HG03558 (cell line): ENCODE measurements at regions not wholly inside any gene's neighbourhood (a gene's known extent, or its start where the extent isn't known, plus 50 kb on each side); places are given as distances from the start of the nearest gene placed in this dataset.
"Not testable (repeated sequence)": the region's sequence is repeated elsewhere in the genome, so short reads cannot be mapped to it uniquely, and the experiment has no call there.

Experiments
- ATAC-seq: cut with Tn5 transposase; IDR thresholded peaks from one replicate; pipeline ENCODE4 v1.9.1; 2021; ENCODE audit warnings: moderate number of reproducible peaks; ENCODE audit not compliant: unreplicated experiment; ENCODE audit errors: extremely low read depth

DNA sequence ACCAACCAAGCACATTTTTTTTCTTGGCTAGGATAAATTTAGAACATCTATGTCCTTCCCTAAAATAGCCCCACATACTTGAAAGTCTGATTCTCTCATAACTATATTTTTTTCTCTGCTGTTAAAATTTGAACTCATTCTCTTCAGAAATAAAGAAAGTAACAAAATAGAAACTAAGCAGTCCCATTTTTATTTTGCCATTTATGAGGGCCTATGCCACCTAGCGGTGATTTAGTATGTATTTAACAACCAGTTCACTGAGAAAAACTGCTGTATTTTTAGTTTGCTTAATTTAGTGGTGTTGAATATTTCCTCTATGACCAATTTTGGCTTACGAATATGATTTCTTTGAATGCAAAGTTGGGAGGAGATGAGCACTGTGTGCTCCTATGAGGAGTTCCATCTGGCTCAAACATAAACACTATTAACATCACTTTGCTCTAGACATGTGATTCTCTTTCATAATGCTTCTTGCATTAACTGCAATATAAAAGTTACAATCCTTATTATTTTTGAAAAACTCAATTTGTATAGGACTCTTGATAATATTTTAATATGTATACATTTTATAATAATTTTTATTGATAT, 116.6 kb downstream of the SYT15B start:
- ATAC-seq = not testable (repeated sequence)

DNA sequence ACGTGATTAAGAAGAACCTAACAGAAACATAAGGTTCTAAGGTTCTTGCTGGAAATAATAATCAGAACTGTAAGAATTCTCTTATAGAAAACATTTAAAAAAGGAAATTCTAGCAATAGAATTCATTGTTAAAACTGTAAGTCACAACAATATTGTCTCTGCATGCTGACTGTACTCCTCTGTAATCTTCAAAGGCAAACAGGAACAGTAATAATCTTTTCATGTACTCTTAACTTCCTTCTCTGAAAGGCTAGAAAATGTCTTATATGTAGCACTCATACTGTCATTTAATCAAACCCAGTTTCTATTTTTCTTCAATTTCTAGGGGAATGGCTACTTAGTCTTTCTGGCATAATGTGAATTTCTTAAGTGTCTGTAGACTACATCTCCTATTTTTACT, 103.5 kb upstream of the AGAP9 start:
- ATAC-seq = not testable (repeated sequence)

DNA sequence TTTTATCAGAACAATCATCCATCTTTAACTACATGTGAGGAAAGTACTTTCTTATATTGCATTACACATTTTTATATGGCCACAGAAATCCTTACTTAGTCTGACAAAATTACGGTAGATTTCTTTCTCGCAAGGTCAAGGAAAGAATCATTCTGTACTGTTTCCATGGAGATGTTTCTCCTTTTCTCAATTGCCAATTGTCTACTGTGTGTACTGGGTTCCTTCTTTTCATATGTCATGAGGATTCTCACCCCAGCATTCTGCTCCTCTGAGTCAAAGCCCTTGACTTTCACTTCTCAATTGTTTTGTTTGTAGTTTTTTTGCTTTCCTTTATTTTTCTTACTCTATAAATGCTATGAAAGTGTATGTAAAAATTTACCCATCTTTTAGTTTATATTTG, 99.3 kb upstream of the AGAP9 start:
- not testable (repeated sequence) for ATAC-seq

DNA sequence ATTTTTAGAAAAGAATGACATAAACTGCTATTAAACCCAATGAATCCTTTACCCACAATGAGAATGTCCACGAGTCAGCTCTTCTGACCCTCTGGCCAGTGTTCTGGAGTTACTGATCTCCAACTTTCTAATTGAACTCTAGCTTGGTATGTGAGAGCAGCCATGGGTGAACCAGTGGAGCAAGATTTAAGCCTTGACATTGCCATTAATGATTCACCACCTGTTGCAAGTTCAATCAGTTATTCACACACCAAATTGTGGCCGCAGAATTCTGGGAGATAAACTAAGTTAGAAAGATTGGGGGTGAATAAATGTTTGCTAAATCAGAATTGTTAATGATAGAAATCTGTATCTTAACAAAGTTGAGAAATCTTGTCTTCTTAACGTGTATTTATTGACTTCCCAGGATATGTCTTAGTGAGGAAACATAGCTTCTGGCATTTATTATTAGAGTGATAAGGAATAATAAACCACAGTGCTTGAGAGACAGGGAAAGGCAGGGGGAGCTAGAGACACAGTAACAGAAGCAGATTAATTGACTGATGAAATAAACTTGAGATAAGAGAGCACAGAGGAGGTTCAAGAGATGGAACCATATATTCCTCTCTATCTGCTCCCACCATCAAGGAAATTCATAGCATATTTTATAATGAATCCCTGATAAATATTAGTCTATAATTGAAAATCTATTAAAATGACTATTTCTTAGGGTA, 96.0 kb upstream of the AGAP9 start:
- ATAC-seq = not testable (repeated sequence)

DNA sequence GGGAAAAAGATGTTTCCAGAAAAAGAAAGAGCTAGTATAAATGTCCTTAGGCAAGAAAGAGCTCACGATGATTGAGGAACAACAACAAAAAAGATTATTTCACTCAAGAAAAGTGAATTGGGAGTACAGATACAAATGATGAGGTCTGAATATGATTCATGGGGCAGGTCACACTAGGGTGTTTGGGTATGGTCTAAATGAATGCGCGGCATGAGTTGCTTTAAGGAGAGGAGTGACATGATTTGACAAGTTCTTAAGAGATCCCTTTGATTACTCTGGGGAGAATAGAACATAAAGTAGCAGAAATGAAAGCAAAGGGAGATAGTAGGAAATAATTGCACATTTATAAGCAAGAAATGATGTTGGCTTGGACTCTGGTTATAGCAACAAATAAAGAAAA, 85.9 kb upstream of the AGAP9 start:
- ATAC-seq = not testable (repeated sequence)

DNA sequence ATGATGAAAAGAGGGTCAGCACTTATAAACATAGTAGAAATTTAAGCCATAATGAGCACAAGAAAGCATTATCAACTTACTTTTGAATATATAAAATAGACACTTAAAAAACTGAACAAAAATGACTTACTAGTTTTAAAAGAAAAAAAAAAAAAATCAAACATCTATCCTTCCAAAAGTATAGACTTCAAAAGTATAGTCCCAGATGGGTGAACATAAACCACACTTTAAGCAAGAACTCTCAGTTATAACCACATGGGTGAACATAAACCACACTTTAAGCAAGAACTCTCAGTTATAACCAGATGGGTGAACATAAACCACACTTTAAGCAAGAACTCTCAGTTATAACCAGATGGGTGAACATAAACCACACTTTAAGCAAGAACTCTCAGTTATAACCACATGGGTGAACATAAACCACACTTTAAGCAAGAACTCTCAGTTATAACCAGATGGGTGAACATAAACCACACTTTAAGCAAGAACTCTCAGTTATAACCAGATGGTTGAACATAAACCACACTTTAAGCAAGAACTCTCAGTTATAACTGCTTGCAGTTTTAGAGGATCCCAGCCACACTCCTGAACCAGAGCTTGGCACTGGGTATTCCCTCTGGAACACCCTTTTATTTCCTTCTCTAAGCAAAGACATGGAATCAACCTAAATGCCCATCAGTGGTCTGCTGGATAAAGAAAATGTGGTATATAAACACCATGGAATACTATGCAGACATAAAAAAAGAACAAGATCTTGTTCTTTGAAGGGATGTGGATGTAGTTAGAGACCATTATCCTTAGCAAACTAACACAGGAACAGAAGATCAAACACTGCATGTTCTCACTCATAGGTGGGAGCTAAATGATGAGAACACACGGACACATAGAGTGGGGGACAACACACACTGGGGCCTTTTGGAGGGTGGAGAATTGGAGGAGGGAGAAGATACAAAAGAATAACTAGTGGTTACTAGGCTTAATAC, 82.6 kb upstream of the AGAP9 start:
- ATAC-seq = not testable (repeated sequence)

DNA sequence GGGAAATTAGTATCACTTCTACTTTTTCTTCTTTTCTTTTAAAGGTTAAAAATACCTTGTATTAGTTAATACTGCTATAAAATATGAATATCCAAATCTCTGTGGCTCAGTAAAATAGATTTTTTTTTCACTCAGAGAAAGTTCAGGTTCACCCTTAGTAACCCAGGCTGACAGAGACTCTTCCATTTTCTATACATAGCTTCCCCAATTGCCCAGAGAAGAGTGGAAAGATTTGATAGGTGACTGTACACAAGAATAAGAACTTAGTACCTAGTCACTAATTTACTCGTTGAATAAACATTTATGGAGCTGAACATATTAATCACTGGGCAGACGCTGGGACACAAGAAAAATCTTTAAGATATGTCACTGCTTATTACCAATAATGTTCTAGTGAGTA, 77.2 kb upstream of the AGAP9 start:
- ATAC-seq = not testable (repeated sequence)

DNA sequence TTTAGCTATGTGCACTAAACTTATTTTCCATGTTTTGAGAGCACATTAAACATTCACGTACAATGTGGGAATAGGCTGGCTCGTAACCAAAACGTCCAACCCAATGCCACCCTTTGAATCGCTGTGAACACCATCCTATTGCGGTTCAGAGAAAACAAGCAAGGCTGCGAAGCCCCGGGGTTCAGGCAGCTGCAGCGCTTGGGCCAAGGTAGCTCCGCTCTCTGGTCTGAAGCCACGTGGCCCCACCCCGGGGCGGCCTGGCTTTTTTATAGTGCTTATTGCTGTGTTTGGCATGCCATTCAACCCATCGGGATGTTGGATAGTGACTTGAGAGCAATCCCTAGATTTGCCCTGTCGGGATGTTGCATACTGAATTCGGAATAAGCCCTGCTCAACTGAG, 76.7 kb upstream of the AGAP9 start:
- not testable (repeated sequence) for ATAC-seq

DNA sequence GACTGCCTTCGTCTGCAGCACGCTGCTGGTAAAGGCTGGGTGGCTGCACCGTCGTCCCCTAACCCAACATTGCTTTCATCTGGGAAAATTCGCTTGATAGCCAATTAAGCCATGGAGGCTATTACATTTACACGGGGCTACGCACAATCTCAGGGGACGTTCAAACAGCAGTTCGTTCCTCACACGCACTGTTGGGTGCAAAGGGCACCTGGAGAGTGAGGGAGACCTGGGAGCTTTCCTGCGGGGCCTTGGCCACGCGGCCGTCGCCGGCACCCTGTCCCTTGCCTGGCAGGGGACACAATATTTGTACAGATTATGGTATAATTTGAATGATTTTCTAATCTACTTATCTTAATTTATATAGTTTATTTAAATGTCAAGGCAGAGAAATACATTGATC, 76.2 kb upstream of the AGAP9 start:
- ATAC-seq = not testable (repeated sequence)

DNA sequence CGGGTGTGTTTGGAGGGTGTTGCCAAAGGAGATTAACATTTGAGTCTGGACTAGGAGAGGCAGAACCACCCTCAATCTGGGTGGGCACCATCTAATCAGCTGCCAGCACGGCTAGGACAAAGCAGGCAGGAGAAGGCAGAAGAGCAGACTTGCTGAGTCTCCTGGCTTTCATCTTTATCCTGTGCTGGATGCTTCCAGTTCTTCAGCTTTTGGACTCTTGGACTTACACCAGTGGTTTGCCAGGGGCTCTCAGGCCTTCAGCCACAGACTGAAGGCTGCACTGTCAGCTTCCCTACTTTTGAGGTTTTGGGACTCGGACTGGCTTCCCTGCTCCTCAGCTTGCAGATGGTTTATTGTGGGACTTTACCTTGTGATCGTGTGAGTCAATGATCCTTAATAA, 70.4 kb upstream of the AGAP9 start:
- not testable (repeated sequence) for ATAC-seq

DNA sequence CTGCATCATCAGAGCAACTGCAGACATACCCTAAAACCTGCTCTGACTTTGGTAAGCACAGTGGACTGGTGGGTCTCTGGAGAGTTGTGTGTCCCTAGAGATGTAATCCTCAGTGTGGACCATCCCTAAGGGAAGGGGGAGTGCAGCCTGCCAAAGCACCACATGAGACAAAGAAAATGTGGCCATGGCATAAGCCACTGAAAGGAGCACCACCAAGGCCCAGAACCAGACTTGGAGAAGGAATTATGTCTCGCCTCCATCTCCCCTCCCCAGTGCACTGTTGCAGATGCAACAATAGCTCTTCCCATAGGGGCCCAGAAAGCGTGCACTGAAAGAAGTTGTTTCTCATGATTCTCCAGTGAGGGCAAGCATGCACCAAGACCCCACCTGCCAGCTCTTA, 69.7 kb upstream of the AGAP9 start:
- not testable (repeated sequence) for ATAC-seq

DNA sequence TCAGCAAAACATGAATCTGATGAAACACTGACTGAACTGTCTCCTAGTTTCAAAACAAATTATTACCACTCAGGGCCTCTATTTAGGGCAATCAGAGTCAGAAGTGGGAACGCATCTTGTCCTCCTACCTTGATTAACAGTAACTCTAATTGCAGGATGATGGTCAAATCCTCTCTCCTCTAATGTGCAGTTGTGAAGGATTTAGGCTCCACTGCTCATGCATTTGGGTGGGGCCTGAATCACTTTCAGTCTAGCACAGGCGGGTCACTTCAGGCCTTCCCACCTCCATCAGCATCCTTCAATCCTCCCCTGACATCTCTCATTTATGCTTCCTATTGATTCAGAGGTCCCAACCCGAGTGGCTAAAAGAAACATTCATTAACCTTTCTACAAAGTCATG, 67.5 kb upstream of the AGAP9 start:
- ATAC-seq = not testable (repeated sequence)

DNA sequence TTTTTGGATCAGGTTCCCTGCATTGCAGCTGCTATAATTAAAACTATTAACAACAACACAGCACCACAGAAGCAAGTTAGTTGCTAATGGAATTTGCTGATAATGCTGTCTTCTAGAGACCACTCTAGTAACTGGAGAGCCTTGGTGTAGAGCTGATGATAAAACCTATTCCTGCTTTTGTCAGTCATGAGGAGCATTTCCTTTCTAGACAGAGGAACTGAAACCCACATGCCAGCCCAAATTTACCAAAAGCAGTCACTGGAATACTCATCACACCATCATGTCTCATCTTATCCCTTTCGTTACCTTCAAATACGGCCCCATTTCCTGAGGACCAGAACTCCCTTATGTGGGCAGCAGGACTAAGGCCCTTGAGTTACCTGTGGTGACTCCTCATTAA, 67.1 kb upstream of the AGAP9 start:
- ATAC-seq = not testable (repeated sequence)

DNA sequence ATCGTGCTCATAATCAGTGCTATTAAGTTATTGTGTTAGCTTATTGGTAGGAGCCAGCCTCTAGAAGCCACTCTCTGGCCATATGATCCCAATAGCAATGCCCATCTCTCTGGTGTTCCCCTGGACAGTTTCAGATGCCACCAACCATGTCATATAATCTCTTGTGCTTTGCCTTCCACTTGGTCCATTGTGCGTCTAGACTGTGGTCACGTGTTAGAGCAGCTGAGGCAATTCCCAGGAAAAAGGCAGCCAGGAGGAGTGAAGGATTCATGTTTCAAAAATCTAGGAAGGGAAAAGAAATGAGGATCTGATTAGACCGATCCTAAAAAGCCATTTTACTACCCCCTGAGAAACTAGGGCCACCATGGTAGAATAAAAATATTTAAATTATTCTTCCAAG, 58.6 kb upstream of the AGAP9 start:
- ATAC-seq = not testable (repeated sequence)

DNA sequence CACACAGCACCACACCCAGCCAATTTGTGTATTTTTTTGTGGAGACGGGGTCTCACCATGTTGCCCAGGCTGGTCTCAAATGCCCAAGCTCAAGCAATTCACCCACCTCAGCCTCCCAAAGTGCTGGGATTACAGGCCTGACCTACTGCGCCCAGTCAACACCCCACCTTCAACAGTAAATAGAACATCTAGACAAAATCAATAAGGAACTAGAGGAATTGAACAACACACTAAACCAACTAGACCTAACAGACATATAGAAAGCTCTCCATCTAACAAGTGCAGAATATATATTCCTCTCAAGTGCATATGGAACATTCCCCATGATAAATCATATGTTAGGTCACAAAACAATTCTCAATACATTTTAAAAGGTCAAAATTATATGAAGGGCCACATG, 56.6 kb upstream of the AGAP9 start:
- ATAC-seq = not testable (repeated sequence)

DNA sequence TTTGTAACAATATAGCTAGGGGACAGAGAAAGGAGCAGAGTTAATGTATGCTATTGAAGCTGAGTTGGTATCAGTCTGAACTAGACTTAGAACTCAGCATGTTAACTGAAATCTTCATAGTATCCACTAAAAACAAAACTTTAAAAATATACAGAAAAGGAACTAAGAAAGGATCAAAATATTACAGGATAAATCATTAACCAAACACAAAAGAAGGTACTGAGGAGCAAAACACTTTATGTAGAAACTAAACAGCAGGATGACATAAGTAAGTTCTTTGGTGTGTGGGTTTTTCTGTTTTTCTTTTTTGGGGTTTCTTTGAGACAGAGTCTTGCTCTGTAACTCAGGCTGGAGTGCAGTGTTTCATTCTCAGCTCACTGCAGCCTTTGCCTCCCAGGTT, 55.1 kb upstream of the AGAP9 start:
- peak; percentile 97 for ATAC-seq
